ENCODE measurements at regions not wholly inside any gene's neighbourhood (a gene's known extent, or its start where the extent isn't known, plus 50 kb on each side); places are given as distances from the start of the nearest gene placed in this dataset.

DNA sequence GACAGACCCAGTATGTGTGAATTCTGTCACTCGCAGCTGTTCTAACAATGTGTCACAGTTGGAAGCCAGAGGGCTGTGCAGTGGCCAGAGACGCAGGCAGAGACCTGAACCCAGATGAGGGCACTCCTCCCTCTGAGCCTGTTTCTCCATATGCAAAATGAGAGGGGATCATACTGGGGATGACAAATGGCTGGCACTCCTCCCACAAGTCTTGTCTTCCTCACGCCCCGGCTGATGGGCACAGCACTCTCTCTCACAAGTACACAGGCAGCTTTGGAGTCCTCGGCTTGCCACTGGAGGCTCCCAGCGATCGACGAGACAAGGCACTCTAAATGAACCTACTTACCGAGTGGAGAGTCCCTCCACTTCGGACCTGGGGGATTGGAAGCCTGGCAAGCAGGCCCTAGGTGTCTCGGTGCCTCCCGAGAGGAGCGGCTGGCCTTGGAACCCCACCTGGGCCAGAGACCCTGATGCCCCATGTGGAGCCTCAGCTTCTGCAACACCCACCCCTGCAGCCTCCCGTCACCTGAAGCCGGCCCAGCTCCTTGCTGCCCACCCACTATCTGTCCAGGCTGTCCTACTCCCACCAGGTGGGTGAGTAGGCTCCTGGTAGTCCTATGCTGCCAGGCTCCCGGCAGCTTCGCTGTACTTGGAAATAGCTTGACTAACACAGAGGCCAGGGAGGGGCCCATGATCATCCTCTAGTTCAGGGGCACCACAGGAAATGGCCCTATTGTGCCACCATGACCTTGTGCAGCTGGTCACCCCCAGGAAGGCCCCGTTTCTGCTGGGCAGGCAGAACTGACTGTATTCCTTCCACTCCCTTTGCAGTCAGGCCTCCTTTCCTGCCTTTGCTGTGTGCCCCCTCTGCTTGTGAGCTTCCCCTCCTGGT is 65.0 kb upstream of the IQSEC1 start:
- TF ChIP-seq, protein P1, sequence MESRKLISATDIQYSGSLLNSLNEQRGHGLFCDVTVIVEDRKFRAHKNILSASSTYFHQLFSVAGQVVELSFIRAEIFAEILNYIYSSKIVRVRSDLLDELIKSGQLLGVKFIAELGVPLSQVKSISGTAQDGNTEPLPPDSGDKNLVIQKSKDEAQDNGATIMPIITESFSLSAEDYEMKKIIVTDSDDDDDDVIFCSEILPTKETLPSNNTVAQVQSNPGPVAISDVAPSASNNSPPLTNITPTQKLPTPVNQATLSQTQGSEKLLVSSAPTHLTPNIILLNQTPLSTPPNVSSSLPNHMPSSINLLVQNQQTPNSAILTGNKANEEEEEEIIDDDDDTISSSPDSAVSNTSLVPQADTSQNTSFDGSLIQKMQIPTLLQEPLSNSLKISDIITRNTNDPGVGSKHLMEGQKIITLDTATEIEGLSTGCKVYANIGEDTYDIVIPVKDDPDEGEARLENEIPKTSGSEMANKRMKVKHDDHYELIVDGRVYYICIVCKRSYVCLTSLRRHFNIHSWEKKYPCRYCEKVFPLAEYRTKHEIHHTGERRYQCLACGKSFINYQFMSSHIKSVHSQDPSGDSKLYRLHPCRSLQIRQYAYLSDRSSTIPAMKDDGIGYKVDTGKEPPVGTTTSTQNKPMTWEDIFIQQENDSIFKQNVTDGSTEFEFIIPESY (CRISPR knock-in tag; IDR thresholded peaks at IDR 0.05) = no peak
- TF ChIP-seq POLR2AphosphoS5 (IDR thresholded peaks at IDR 0.05; ENCODE audit: control insufficient read depth, insufficient read depth, low read depth, low read length) (no peak), PTBP1 (IDR thresholded peaks at IDR 0.05; ENCODE audit: low read depth, low read length) (no peak), ARID2 (IDR thresholded peaks at IDR 0.05) (no peak), JUN (IDR thresholded peaks at IDR 0.05; ENCODE audit: borderline replicate concordance, low read depth, low read length) (no peak), JUN (CRISPR knock-in tag; IDR thresholded peaks at IDR 0.05; ENCODE audit: borderline replicate concordance) (no peak), RFX7 (CRISPR knock-in tag; IDR thresholded peaks at IDR 0.05) (no peak)

Measured in K562 (cell line).